Skeletal muscle satellite cell (primary cell): ENCODE measurements at regions not wholly inside any gene's neighbourhood (a gene's known extent, or its start where the extent isn't known, plus 50 kb on each side); places are given as distances from the start of the nearest gene placed in this dataset.
"Not testable (repeated sequence)": the region's sequence is repeated elsewhere in the genome, so short reads cannot be mapped to it uniquely, and the experiment has no call there.

Source experiments
- H3K27me3 ChIP-seq: 2 replicates; pipeline ENCODE4 v1.7.0; 2013; ENCODE audit warnings: low read length; ENCODE audit not compliant: control insufficient read depth, insufficient read depth
- H3K36me3 ChIP-seq: 2 replicates; pipeline ENCODE4 v1.7.0; 2013; ENCODE audit warnings: mild to moderate bottlenecking, control low read depth, low read length; ENCODE audit not compliant: insufficient read depth
- H3K4me1 ChIP-seq: 2 replicates; pipeline ENCODE4 v1.7.0; 2013; ENCODE audit warnings: low read length; ENCODE audit not compliant: control insufficient read depth, insufficient read depth
- H3K4me2 ChIP-seq: 2 replicates; pipeline ENCODE4 v1.7.0; 2013; ENCODE audit warnings: mild to moderate bottlenecking, low read length
- H3K4me3 ChIP-seq: 2 replicates; pipeline ENCODE4 v1.7.0; 2013; ENCODE audit warnings: low read length
- H3K9ac ChIP-seq: 2 replicates; pipeline ENCODE4 v1.7.0; 2013; ENCODE audit warnings: mild to moderate bottlenecking, low read depth, low read length, moderate library complexity
- H3K9me3 ChIP-seq: replicated peaks from 2 replicates; pipeline ENCODE4 v1.7.0; 2013; ENCODE audit warnings: mild to moderate bottlenecking, control low read depth, low read length

- no peaks in the 10 kb centered on the region for H3K27me3 ChIP-seq
Observed at GRCh38 chr11:29627541-29627940, 389.3 kb downstream of the KCNA4 start.

DNA sequence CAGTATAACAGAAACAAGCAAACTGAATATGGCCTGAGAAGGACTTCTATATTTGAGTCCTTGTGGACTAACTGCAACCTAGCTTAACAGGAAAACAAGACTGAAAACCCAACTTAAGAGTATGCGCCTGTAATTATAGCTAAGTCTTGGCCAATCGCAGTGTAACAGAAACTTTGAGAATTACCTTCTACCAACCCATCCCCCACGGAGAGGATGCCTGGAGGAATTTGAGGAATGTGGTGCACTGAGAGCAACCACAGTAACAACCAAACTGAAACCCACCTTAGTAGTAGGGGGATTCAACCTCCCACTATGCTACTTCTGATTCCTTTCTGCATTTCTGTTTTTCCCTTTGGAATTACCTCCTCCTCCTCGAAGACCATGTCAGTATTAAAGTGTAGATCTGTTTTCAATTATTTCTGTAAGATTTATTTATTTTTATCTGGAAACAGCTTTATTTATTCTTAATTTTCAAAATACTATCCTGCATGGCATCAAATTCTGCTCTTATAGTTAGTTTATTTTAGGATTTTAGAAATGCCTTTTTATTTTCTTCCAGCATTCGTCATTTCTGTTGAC is 393.6 kb downstream of the KCNA4 start:
- Histone ChIP-seq H3K4me3 (no peak overlapping the region), H3K4me1 (no peaks in the 10 kb centered on the region), H3K27me3 (no peaks in the 10 kb centered on the region), H3K9ac (no peak overlapping the region), H3K9me3 (no peaks in the 10 kb centered on the region), H3K36me3 (no peaks in the 10 kb centered on the region), H3K4me2 (no peak overlapping the region)

More at GRCh38 chr11:29627541-29627940, 389.3 kb downstream of the KCNA4 start:
- Histone ChIP-seq H3K9ac (no peak overlapping the region), H3K4me1 (no peaks in the 10 kb centered on the region), H3K9me3 (no peaks in the 10 kb centered on the region), H3K36me3 (no peaks in the 10 kb centered on the region), H3K4me2 (no peak overlapping the region), H3K4me3 (no peak overlapping the region)

DNA sequence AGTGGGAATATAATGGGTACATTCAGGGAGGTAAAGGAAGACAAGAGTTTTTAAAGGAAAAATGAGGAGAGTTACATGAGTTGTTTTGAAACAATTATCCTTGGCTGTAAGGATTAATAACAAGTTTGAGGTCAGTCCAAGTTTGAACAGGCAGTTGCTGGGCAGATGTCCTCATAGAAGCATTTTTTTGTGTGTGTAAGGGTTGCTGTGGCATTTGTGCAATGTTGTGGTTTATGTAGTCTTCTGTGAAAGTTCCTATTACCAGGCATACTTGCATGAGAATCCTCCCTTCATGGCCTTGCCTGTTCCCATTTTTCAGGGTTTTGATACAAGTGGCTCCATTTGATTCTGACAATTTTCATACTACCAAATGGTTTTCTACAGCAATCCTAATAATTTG is 400.2 kb downstream of the KCNA4 start:
- H3K9ac ChIP-seq = no peak overlapping the region
- H3K9me3 ChIP-seq = no peaks in the 10 kb centered on the region
- H3K4me3 ChIP-seq = no peak overlapping the region
- no peaks in the 10 kb centered on the region for H3K4me1 ChIP-seq
- H3K36me3 ChIP-seq = no peaks in the 10 kb centered on the region
- H3K4me2 ChIP-seq = no peak overlapping the region
- H3K27me3 ChIP-seq = no peaks in the 10 kb centered on the region

DNA sequence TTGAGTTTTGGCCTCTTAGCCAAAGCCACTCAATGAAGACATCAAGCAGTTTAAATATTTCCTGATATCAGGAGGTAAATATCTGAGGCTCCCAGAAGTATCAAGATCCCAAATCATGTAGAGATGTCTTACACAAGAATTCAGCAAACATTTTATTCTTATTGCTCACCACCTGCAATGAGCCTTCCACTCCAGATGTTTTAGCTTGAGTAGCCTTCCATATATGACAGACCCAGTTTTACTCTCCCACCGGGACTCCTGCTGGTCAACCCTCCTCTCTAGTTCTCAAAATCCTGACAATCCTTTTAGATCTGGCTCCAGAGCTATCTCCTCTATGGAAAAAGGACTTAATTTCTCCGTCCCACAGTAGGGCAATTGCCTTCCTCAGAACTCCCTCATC is 404.4 kb downstream of the KCNA4 start:
- no peak overlapping the region for H3K4me2 ChIP-seq
- H3K4me1 ChIP-seq = no peaks in the 10 kb centered on the region
- no peaks in the 10 kb centered on the region for H3K27me3 ChIP-seq
- H3K4me3 ChIP-seq = no peak overlapping the region
- no peaks in the 10 kb centered on the region for H3K9me3 ChIP-seq
- no peaks in the 10 kb centered on the region for H3K36me3 ChIP-seq
- no peak overlapping the region for H3K9ac ChIP-seq

DNA sequence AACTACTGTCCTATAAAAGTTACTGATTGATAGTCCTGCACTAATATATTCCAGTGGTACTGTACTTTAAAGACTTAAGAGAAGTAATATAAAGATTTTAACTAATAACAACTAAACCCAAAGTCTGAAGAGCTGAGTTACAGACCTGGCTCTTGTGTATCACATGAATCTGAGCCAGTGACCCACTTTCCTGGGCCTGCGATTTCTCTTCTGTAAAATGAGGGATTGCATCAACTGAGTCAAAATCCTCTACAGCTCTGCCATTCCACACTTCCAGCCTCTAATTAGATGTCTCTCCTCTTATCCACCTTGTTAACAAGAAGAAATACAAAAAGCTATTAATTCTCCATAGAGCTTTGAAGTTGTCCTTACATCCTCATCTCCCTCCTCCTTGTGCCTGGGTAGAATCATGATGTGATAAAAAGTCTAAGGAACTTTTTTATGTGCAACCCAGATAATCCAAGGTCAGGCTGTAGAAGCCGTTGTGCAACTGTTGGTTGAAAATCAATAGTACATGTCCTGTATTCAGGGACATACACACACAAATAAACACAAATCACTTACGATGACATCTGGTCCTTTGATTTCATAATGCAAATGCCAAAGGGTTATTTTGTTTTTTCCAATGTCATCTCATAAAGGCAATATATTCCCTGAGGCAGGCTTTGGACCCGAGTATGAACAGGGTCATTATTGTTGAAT is 410.3 kb downstream of the KCNA4 start:
- H3K9me3 ChIP-seq = no peaks in the 10 kb centered on the region
- no peaks in the 10 kb centered on the region for H3K27me3 ChIP-seq
- H3K4me2 ChIP-seq = no peak overlapping the region
- no peak overlapping the region for H3K4me3 ChIP-seq
- no peaks in the 10 kb centered on the region for H3K36me3 ChIP-seq
- no peaks in the 10 kb centered on the region for H3K4me1 ChIP-seq
- no peak overlapping the region for H3K9ac ChIP-seq

DNA sequence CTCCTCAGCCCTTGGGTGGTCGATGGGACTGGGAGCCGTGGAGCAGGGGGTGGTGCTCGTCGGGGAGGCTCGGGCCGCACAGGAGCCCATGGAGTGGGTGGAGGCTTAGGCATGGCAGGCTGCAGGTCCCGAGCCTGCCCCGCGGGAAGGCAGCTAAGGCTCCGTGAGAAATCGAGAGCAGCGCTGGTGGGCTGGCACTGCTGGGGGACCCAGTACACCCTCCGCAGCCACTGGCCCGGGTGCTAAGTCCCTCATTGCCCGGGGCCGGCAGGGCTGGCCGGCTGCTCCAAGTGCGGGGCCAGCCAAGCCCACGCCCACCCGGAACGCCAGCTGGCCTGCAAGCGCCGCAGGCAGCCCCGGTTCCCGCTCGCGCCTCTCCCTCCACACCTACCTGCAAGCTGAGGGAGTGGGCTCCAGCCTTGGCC is 416.7 kb downstream of the KCNA4 start:
- not testable (repeated sequence) for H3K9ac ChIP-seq

DNA sequence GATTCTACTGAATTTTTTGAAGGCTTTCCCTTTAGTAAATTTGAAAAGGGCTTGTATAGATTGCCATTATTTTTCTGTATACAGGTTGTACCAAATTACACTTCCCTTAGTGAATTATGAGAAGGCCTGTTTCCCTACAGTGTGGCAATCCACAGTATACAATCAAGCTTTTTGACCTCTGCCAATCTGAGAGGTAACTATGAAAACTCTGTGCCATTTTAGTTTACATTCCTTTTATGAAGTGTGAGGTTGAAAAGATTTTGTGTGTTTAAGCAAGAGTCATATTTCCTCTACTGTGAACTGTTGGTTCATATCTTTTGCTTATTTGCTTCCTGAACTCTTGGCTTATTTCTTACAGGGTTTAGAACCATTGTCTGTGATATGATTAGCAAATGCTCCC is 432.5 kb downstream of the KCNA4 start:
- no peak overlapping the region for H3K4me3 ChIP-seq
- no peaks in the 10 kb centered on the region for H3K4me1 ChIP-seq
- no peak overlapping the region for H3K9ac ChIP-seq
- H3K4me2 ChIP-seq = no peak overlapping the region
- H3K36me3 ChIP-seq = no peaks in the 10 kb centered on the region
- H3K27me3 ChIP-seq = no peaks in the 10 kb centered on the region
- no peaks in the 10 kb centered on the region for H3K9me3 ChIP-seq

More for the DNA sequence above, 416.7 kb downstream of the KCNA4 start:
- not testable (repeated sequence) for H3K4me1 ChIP-seq, H3K4me2 ChIP-seq, H3K9me3 ChIP-seq, H3K4me3 ChIP-seq, H3K27me3 ChIP-seq, H3K36me3 ChIP-seq

DNA sequence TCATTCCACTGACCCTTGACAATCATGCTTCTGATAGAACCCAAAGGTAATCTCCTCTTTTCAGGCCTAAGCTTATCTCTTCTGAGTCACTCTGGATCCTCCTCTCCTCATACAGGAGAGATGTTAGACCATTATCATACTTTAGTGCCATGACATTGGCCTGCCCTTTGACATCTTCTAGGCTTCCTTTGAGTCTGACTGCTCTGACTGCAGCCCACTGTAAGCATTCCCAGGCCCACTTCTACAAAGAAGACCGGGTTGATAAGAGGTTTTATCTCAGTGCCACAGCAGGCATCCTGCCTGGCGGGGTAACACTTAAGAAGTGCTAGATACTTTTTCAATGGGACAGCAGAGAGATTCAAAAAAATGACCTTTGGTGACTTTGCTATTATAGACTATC is 438.0 kb downstream of the KCNA4 start:
- no peak overlapping the region for H3K9ac ChIP-seq
- H3K36me3 ChIP-seq = no peaks in the 10 kb centered on the region

DNA sequence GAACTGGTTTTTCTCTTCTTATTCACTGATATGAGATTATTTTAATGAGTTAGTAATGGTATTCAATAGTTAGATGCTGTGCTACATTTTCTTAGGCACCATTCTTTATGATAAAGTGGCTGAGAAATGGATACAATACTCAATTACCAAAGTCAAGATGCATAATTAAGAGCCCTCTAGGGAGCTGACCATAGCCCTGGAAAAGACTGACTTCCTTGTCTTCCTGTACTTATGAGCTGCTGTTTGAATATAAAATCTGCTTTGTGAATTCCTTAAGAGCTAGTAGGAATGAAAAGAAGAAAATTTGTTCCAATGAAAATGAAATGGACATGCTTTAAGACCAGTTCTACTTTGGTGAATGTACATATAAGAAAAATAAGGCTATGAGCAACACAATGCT is 452.3 kb downstream of the KCNA4 start:
- Histone ChIP-seq H3K4me2 (no peak overlapping the region), H3K9me3 (no peaks in the 10 kb centered on the region), H3K9ac (no peak overlapping the region), H3K36me3 (no peaks in the 10 kb centered on the region), H3K4me1 (no peaks in the 10 kb centered on the region), H3K27me3 (no peaks in the 10 kb centered on the region), H3K4me3 (no peak overlapping the region)

More for the DNA sequence above, 438.0 kb downstream of the KCNA4 start:
- Histone ChIP-seq H3K4me1 (no peaks in the 10 kb centered on the region), H3K4me2 (no peak overlapping the region), H3K4me3 (no peak overlapping the region), H3K27me3 (no peaks in the 10 kb centered on the region), H3K9me3 (no peaks in the 10 kb centered on the region)

DNA sequence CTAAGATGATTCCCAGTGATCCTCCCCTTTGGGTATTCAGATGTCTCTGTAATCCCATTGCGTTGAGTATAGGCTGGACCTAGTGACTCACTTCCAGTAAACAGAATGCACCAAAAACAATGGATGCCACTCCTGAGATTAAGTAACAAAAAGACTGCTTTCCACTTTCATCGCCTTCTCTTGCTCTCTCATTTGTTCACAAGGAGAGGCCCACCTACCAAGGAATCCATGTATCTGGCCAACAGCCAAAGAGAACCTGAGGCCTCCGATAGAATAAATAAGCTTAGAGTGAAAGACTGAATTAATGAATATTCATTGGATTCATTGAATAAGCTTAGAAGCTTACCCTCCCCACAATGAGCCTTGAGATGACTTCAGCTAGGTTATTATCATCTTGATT is 454.6 kb downstream of the KCNA4 start:
- Histone ChIP-seq H3K36me3 (no peaks in the 10 kb centered on the region), H3K4me2 (no peak overlapping the region), H3K4me3 (no peak overlapping the region), H3K4me1 (no peaks in the 10 kb centered on the region), H3K27me3 (no peaks in the 10 kb centered on the region), H3K9ac (no peak overlapping the region), H3K9me3 (no peaks in the 10 kb centered on the region)

GRCh38 chr11:29553990-29554389 is 462.8 kb downstream of the KCNA4 start:
- no peak overlapping the region for H3K4me3 ChIP-seq
- H3K9me3 ChIP-seq = no peaks in the 10 kb centered on the region
- no peak overlapping the region for H3K9ac ChIP-seq
- H3K4me1 ChIP-seq = no peaks in the 10 kb centered on the region
- H3K4me2 ChIP-seq = no peak overlapping the region
- no peaks in the 10 kb centered on the region for H3K27me3 ChIP-seq
- H3K36me3 ChIP-seq = no peaks in the 10 kb centered on the region
